ENCODE measurements at regions not wholly inside any gene's neighbourhood (a gene's known extent, or its start where the extent isn't known, plus 50 kb on each side); places are given as distances from the start of the nearest gene placed in this dataset.

GRCh38 chr14:27881063-27881462, 885.5 kb upstream of the FOXG1 start:
- no peak overlapping the region for H3K4me2 ChIP-seq (ENCODE audit: control insufficient read depth, extremely low read depth, insufficient read depth, low read depth, low read length)

GRCh38 chr14:27881646-27882045, 884.9 kb upstream of the FOXG1 start:
- TF ChIP-seq CTCF (optimal IDR thresholded peaks at IDR 0.05 in 1 of 3, IDR thresholded peaks at IDR 0.05 in 1 of 3, conservative IDR thresholded peaks at IDR 0.05 in 1 of 3; ENCODE audit: extremely low read depth in 1 of 3, insufficient read depth in 2 of 3, low read length in 3 of 3) (no peak), EZH2 (IDR thresholded peaks at IDR 0.05; ENCODE audit: low read length) (no peak)
- H3K4me1 ChIP-seq (ENCODE audit: control insufficient read depth, extremely low read depth, insufficient read depth, low read length): no peaks in the 10 kb centered on the region
- dilution Hi-C loops (cut with MboI; ENCODE audit: extremely low pct_ligation_motif_present, low sequenced_read_pairs): no loop called here
- no peak overlapping the region for H3K9ac ChIP-seq (ENCODE audit: control insufficient read depth, extremely low read depth, insufficient read depth, low read length)
- no peak overlapping the region for H3K4me3 ChIP-seq (ENCODE audit: control insufficient read depth in 2 of 3, extremely low read depth in 1 of 3, insufficient read depth in 2 of 3, low read depth in 1 of 3, low read length in 3 of 3)
- no peak overlapping the region for H3K4me2 ChIP-seq (ENCODE audit: control insufficient read depth, extremely low read depth, insufficient read depth, low read depth, low read length)
- no peaks in the 10 kb centered on the region for H3K9me1 ChIP-seq (ENCODE audit: control insufficient read depth, extremely low read depth, insufficient read depth, low read length)
- no peak overlapping the region for H3K27ac ChIP-seq (ENCODE audit: control insufficient read depth, insufficient read depth, low read length)
- H4K20me1 ChIP-seq (ENCODE audit: control insufficient read depth, extremely low read depth, insufficient read depth, low read length): no peaks in the 10 kb centered on the region
- FAIRE-seq: no peak
- no peaks in the 10 kb centered on the region for H3K36me3 ChIP-seq (ENCODE audit: control insufficient read depth in 2 of 2, extremely low read depth in 1 of 2, insufficient read depth in 2 of 2, low read length in 2 of 2)
- no peak for DNase-seq (ENCODE audit: low read depth, low spot score)
- H3K9me3 ChIP-seq (ENCODE audit: control insufficient read depth, low read depth, low read length): no peaks in the 10 kb centered on the region
- no peak overlapping the region for H2AFZ ChIP-seq (ENCODE audit: control insufficient read depth, low read length)
- no peaks in the 10 kb centered on the region for H3K27me3 ChIP-seq (ENCODE audit: control insufficient read depth, extremely low read depth, insufficient read depth, low read length)
- H3K79me2 ChIP-seq (ENCODE audit: control insufficient read depth, insufficient read depth, low read length): no peaks in the 10 kb centered on the region

More at GRCh38 chr14:27881063-27881462, 885.5 kb upstream of the FOXG1 start:
- Histone ChIP-seq H3K27ac (ENCODE audit: control insufficient read depth, insufficient read depth, low read length) (no peak overlapping the region), H3K9ac (ENCODE audit: control insufficient read depth, extremely low read depth, insufficient read depth, low read length) (no peak overlapping the region), H3K4me3 (ENCODE audit: control insufficient read depth in 2 of 3, extremely low read depth in 1 of 3, insufficient read depth in 2 of 3, low read depth in 1 of 3, low read length in 3 of 3) (no peak overlapping the region), H4K20me1 (ENCODE audit: control insufficient read depth, extremely low read depth, insufficient read depth, low read length) (no peaks in the 10 kb centered on the region), H3K79me2 (ENCODE audit: control insufficient read depth, insufficient read depth, low read length) (no peaks in the 10 kb centered on the region), H3K36me3 (ENCODE audit: control insufficient read depth in 2 of 2, extremely low read depth in 1 of 2, insufficient read depth in 2 of 2, low read length in 2 of 2) (no peaks in the 10 kb centered on the region), H3K27me3 (ENCODE audit: control insufficient read depth, extremely low read depth, insufficient read depth, low read length) (no peaks in the 10 kb centered on the region), H3K9me1 (ENCODE audit: control insufficient read depth, extremely low read depth, insufficient read depth, low read length) (no peaks in the 10 kb centered on the region), H2AFZ (ENCODE audit: control insufficient read depth, low read length) (no peak overlapping the region), H3K4me1 (ENCODE audit: control insufficient read depth, extremely low read depth, insufficient read depth, low read length) (no peaks in the 10 kb centered on the region), H3K9me3 (ENCODE audit: control insufficient read depth, low read depth, low read length) (no peaks in the 10 kb centered on the region)
- FAIRE-seq: no peak
- TF ChIP-seq CTCF (optimal IDR thresholded peaks at IDR 0.05 in 1 of 3, IDR thresholded peaks at IDR 0.05 in 1 of 3, conservative IDR thresholded peaks at IDR 0.05 in 1 of 3; ENCODE audit: extremely low read depth in 1 of 3, insufficient read depth in 2 of 3, low read length in 3 of 3) (no peak), EZH2 (IDR thresholded peaks at IDR 0.05; ENCODE audit: low read length) (no peak)
- dilution Hi-C loops (cut with MboI; ENCODE audit: extremely low pct_ligation_motif_present, low sequenced_read_pairs): no loop called here
- DNase-seq (ENCODE audit: low read depth, low spot score): no peak

Data from keratinocyte (primary cell).